LNCaP clone FGC (cell line): ENCODE measurements at regions not wholly inside any gene's neighbourhood (a gene's known extent, or its start where the extent isn't known, plus 50 kb on each side); places are given as distances from the start of the nearest gene placed in this dataset.
"Not testable (repeated sequence)": the region's sequence is repeated elsewhere in the genome, so short reads cannot be mapped to it uniquely, and the experiment has no call there.

Experiments
- DNase-seq: peaks from one replicate; pipeline ENCODE4 v3.0.0-alpha.2; 2011; ENCODE audit warnings: low read depth
- H3K4me3 ChIP-seq: 2 replicates; pipeline ENCODE4 v1.5.1; 2011; ENCODE audit warnings: mild to moderate bottlenecking, low read depth, low read length, control low read depth
- TF ChIP-seq, protein P1 (sequence below): IDR thresholded peaks from 2 replicates; pipeline ENCODE4 v1.5.1; 2012; ENCODE audit warnings: mild to moderate bottlenecking; ENCODE audit not compliant: control insufficient read depth, insufficient read depth; ENCODE audit errors: extremely low read depth

- TF ChIP-seq, protein P1, sequence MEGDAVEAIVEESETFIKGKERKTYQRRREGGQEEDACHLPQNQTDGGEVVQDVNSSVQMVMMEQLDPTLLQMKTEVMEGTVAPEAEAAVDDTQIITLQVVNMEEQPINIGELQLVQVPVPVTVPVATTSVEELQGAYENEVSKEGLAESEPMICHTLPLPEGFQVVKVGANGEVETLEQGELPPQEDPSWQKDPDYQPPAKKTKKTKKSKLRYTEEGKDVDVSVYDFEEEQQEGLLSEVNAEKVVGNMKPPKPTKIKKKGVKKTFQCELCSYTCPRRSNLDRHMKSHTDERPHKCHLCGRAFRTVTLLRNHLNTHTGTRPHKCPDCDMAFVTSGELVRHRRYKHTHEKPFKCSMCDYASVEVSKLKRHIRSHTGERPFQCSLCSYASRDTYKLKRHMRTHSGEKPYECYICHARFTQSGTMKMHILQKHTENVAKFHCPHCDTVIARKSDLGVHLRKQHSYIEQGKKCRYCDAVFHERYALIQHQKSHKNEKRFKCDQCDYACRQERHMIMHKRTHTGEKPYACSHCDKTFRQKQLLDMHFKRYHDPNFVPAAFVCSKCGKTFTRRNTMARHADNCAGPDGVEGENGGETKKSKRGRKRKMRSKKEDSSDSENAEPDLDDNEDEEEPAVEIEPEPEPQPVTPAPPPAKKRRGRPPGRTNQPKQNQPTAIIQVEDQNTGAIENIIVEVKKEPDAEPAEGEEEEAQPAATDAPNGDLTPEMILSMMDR: no peak
- H3K4me3 ChIP-seq: no peak overlapping the region
- DNase-seq: no peak
Observed at GRCh38 chr5:17070647-17071046, 134.6 kb upstream of the MYO10 start.

DNA sequence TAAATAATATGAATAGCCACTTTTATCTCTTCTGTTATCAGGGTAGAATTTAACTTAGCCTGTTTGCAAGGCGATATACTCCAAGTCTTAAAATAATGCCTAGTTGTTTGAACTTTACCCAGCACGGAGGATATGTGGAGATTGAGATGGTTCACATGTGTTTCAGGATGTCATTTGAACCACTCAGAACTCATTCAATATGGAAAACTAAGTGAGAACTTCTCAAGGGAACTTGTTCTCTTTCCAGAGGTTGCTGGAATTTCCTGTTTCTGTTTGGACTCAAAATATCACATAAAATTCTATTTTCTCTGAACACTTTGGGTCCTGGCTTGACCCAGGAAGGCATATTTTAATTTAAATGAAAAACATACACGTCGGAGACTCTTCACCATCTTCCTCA lies 139.1 kb upstream of the MYO10 start:
- no peak for DNase-seq
- H3K4me3 ChIP-seq: no peak overlapping the region
- TF ChIP-seq, protein P1: no peak

GRCh38 chr5:17076272-17076671 lies 140.2 kb upstream of the MYO10 start:
- TF ChIP-seq, protein P1: no peak
- DNase-seq: no peak
- H3K4me3 ChIP-seq: no peak overlapping the region

- peak; percentile 25 for DNase-seq
- TF ChIP-seq, protein P1: no peak
Observed at GRCh38 chr5:17077440-17078233, 139.8 kb upstream of the BASP1 start.

GRCh38 chr5:17079562-17079961 lies 137.9 kb upstream of the BASP1 start:
- peak; percentile 37 for DNase-seq
- TF ChIP-seq, protein P1: no peak
- no peak overlapping the region for H3K4me3 ChIP-seq

More at GRCh38 chr5:17077440-17078233, 139.8 kb upstream of the BASP1 start:
- H3K4me3 ChIP-seq: no peak overlapping the region

DNA sequence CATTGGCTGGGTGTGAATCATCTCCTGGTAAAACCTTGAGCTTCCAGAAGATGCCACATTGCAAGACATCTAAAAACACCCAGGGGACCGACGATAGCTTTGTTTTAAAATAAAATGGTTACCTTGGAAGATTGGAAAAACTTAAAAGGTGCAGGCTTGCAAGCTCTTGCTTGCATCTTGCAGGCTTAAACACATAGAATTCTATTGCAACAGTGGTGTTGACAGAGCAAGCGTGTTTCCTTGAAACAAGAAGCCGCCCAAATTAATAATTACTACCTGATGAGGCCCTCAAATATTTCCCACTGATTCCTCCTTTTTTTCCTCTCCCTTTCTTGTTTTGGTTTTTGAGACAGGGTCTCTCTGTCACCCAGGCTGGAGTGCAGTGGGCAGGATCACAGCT lies 137.1 kb upstream of the BASP1 start:
- TF ChIP-seq, protein P1: no peak
- H3K4me3 ChIP-seq: no peak overlapping the region
- no peak for DNase-seq

DNA sequence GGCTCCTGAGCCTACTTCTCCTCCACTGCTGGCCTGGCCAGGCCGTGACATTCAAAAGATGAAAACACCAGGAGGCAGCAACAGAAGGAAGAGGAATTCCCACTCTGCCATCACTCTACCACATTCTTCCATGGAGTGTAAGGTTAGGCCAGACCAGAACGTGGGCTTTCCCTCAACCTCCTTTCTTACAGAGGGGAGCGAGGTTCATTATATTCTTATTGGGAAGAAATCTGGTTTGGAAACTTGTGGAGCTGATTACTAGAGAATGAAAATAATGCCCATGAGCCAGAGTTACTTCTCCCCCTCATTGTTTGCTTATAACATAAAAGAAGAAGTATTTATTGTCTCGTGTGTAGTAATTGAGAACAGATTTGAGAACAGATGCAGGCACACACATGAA lies 136.3 kb upstream of the BASP1 start:
- DNase-seq: no peak
- TF ChIP-seq, protein P1: no peak
- H3K4me3 ChIP-seq: no peak overlapping the region

DNA sequence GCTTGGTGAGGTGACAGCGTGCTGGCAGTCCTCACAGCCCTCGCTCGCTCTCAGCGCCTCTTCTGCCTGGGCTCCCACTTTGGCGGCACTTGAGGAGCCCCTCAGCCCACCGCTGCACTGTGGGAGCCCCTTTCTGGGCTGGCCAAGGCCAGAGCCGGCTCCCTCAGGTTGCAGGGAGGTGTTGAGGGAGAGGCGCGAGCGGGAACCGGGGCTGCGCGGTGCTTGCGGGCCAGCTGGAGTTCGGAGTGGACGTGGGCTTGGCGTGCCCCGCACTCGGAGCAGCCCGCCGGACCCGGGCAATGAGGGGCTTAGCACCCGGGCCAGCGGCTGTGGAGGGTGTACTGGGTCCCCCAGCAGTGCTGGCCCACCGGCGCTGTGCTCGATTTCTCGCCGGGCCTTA lies 134.2 kb upstream of the BASP1 start:
- not testable (repeated sequence) for DNase-seq, H3K4me3 ChIP-seq
